A673 (cell line): ENCODE measurements at regions not wholly inside any gene's neighbourhood (a gene's known extent, or its start where the extent isn't known, plus 50 kb on each side); places are given as distances from the start of the nearest gene placed in this dataset.

ENCODE experiments used
- BruUV-seq: library from RNA; stranded (reverse); fragments of 400-500 nt; replicated peaks from 2 replicates; lab custom pipeline; 2021; lab: Mats Ljungman, UMichigan
- CTCF ChIA-PET: fragments of 300-600 bp; sonication (Branson Sonifier 250); formaldehyde crosslinking; loops from one replicate; lab custom pipeline; 2022; ENCODE audit warnings: antibody characterized with exemption; lab: Charles Lee
- POLR2A ChIA-PET: fragments of 300-600 bp; sonication (Branson Sonifier 250); formaldehyde crosslinking; loops from one replicate; lab custom pipeline; 2022; ENCODE audit warnings: antibody characterized with exemption; ENCODE audit not compliant: low non-redundant PET; lab: Charles Lee
- DNase-seq: peaks from one replicate; pipeline ENCODE4 v3.0.0-alpha.2; 2015; ENCODE audit warnings: low spot score
- H3K27ac ChIP-seq: fragments of 200-600 bp; sonication (generic); 2 replicates; pipeline ENCODE4 v1.5.1; 2016; ENCODE audit warnings: mixed run types, low read depth, mild to moderate bottlenecking, mixed read lengths, antibody characterized with exemption, low read length; ENCODE audit not compliant: poor library complexity, severe bottlenecking
- H3K27me3 ChIP-seq: fragments of 200-600 bp; sonication (generic); replicated peaks from 2 replicates; pipeline ENCODE4 v1.6.1; 2017; ENCODE audit warnings: mixed run types, low read depth, mild to moderate bottlenecking, mixed read lengths, antibody characterized with exemption, low read length; ENCODE audit not compliant: insufficient read depth, poor library complexity
- H3K36me3 ChIP-seq: fragments of 200-600 bp; sonication (generic); 2 replicates; pipeline ENCODE4 v1.6.1; 2016; ENCODE audit warnings: mixed run types, mild to moderate bottlenecking, mixed read lengths, antibody characterized with exemption, low read length; ENCODE audit not compliant: insufficient read depth, poor library complexity, severe bottlenecking
- H3K4me1 ChIP-seq: fragments of 200-600 bp; sonication (generic); 2 replicates; pipeline ENCODE4 v1.6.1; 2017; ENCODE audit warnings: mixed run types, mild to moderate bottlenecking, mixed read lengths, antibody characterized with exemption, low read length; ENCODE audit not compliant: insufficient read depth, poor library complexity, severe bottlenecking
- H3K4me3 ChIP-seq: fragments of 200-600 bp; sonication (generic); 2 replicates; pipeline ENCODE4 v1.5.1; 2016; ENCODE audit warnings: low read depth, mixed run types, mild to moderate bottlenecking, mixed read lengths, low read length; ENCODE audit not compliant: poor library complexity, severe bottlenecking
- H3K9me3 ChIP-seq: fragments of 200-600 bp; sonication (generic); 2 replicates; pipeline ENCODE4 v1.6.1; 2016; ENCODE audit warnings: mixed run types, low read depth, mild to moderate bottlenecking, mixed read lengths, antibody characterized with exemption, low read length; ENCODE audit not compliant: poor library complexity, severe bottlenecking
- EZH2 ChIP-seq: fragments of 200-600 bp; sonication (generic); IDR thresholded peaks from 2 replicates; pipeline ENCODE4 v1.6.1; 2017; ENCODE audit warnings: borderline replicate concordance, low read depth, mild to moderate bottlenecking, mixed read lengths, antibody characterized with exemption, low read length; ENCODE audit not compliant: poor library complexity, severe bottlenecking
- intact Hi-C: fragments of 100-400 bp; cut with micrococcal nuclease; formaldehyde crosslinking; loops from one replicate; pipeline ENCODE4 v1.10.0; 2022; ENCODE audit not compliant: unreplicated experiment
- TF ChIP-seq, protein P1 (sequence below): fragments of 300-800, 200-600 bp; sonication (generic); conservative IDR thresholded peaks from 2 replicates; pipeline ENCODE4 v1.5.1; 2017; ENCODE audit warnings: low read depth, mild to moderate bottlenecking, antibody characterized with exemption, low read length, moderate library complexity, mixed read lengths

DNA sequence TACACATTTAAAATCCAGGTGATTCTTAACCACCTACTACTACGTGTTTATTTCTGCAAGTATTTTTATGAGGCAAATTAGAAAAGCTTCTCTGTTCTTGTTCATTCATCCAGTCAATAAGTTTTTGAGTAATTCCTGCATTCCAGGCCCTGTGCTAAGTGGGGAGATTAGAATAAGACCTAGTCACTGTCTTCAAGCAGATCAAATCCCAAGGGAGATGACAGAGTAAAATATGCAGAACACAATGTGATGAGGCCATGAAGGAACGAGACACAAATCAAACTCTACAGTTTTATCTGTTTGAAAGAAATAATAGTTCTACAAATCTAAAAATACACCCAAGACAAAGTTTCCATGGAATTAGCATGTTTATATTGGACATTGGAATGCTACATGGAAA lies 158.8 kb downstream of the CEP120 start:
- Histone ChIP-seq H3K9me3 (no peaks in the 10 kb centered on the region), H3K4me1 (peaks cover 10% of the 10 kb centered on the region), H3K4me3 (no peak overlapping the region), H3K27ac (no peak overlapping the region), H3K27me3 (no peaks in the 10 kb centered on the region), H3K36me3 (no peaks in the 10 kb centered on the region)
- TF ChIP-seq EZH2, result no peak
- TF ChIP-seq, protein P1, sequence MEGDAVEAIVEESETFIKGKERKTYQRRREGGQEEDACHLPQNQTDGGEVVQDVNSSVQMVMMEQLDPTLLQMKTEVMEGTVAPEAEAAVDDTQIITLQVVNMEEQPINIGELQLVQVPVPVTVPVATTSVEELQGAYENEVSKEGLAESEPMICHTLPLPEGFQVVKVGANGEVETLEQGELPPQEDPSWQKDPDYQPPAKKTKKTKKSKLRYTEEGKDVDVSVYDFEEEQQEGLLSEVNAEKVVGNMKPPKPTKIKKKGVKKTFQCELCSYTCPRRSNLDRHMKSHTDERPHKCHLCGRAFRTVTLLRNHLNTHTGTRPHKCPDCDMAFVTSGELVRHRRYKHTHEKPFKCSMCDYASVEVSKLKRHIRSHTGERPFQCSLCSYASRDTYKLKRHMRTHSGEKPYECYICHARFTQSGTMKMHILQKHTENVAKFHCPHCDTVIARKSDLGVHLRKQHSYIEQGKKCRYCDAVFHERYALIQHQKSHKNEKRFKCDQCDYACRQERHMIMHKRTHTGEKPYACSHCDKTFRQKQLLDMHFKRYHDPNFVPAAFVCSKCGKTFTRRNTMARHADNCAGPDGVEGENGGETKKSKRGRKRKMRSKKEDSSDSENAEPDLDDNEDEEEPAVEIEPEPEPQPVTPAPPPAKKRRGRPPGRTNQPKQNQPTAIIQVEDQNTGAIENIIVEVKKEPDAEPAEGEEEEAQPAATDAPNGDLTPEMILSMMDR, result no peak
- no TSS peak for BruUV-seq
- DNase-seq, result peak; percentile 59
- CTCF ChIA-PET, result no interaction called here
- intact Hi-C loops, result no loop called here
- POLR2A ChIA-PET, result no interaction called here

DNA sequence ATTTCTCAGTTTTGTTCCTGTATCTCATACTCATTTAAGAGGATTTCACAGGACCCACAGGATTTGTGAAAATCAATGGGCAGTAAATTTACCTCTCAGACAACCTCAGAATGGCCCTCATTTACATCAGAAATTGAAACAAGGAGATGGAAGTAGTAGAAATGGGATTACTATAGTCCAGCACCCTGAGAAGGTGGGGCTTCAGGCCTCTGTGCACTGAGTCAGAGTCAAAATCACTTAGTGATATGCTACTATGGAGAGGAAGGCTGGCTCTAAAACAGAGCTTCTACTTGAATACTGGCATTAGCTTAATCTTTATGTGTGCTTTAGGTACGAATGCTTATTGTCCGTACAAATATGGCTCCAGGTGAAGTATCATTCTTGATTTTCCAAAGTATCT lies 159.3 kb downstream of the CEP120 start:
- no peak for DNase-seq
- ChIA-PET POLR2A (no interaction called here), CTCF (no interaction called here)
- Histone ChIP-seq H3K9me3 (no peaks in the 10 kb centered on the region), H3K4me1 (peaks cover 10% of the 10 kb centered on the region), H3K27ac (no peak overlapping the region), H3K27me3 (no peaks in the 10 kb centered on the region), H3K36me3 (no peaks in the 10 kb centered on the region), H3K4me3 (no peak overlapping the region)
- intact Hi-C loops, result no loop called here
- no TSS peak for BruUV-seq
- TF ChIP-seq, protein P1, result no peak
- TF ChIP-seq EZH2, result no peak

DNA sequence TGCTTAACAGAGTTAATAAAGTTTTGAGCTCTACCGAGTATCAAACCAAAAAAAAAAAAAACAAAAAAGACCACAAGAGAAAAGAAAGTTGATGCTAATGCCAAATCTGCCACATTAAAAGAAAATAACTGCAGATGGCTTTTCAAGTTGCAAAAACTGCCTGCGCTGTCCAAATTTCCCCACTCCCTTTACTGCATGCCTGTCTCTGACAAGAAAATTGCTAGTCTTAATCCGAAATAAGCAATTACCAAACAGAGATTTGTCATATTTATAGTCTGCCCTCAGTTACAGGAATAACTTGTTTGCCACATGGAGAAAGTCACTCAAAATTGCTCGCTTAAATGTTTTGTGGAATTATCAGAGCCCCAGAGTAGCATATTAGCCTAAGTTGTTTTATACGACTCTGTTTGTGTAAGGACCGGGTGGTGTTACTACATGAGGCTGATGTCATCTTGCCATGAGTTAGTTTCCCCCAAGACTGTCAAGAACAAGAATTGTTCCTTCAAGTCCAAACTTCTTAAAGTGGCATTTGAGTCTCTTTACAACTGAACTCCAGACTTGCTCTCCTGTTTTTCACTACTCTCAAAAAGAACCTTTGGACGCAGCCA lies 160.9 kb downstream of the CEP120 start:
- POLR2A ChIA-PET, result no interaction called here
- BruUV-seq, result no TSS peak
- Histone ChIP-seq H3K27ac (no peak overlapping the region), H3K4me3 (no peak overlapping the region), H3K36me3 (no peaks in the 10 kb centered on the region), H3K4me1 (peaks cover 10% of the 10 kb centered on the region), H3K9me3 (no peaks in the 10 kb centered on the region), H3K27me3 (no peaks in the 10 kb centered on the region)
- CTCF ChIA-PET, result no interaction called here
- TF ChIP-seq EZH2, result no peak
- TF ChIP-seq, protein P1, result no peak
- intact Hi-C loops, result no loop called here
- no peak for DNase-seq
